GM19455 (cell line): ENCODE measurements at regions not wholly inside any gene's neighbourhood (a gene's known extent, or its start where the extent isn't known, plus 50 kb on each side); places are given as distances from the start of the nearest gene placed in this dataset.
"Not testable (repeated sequence)": the region's sequence is repeated elsewhere in the genome, so short reads cannot be mapped to it uniquely, and the experiment has no call there.

Experiments used
- ATAC-seq: cut with Tn5 transposase; IDR thresholded peaks from one replicate; pipeline ENCODE4 v1.9.1; 2021; ENCODE audit not compliant: unreplicated experiment

DNA sequence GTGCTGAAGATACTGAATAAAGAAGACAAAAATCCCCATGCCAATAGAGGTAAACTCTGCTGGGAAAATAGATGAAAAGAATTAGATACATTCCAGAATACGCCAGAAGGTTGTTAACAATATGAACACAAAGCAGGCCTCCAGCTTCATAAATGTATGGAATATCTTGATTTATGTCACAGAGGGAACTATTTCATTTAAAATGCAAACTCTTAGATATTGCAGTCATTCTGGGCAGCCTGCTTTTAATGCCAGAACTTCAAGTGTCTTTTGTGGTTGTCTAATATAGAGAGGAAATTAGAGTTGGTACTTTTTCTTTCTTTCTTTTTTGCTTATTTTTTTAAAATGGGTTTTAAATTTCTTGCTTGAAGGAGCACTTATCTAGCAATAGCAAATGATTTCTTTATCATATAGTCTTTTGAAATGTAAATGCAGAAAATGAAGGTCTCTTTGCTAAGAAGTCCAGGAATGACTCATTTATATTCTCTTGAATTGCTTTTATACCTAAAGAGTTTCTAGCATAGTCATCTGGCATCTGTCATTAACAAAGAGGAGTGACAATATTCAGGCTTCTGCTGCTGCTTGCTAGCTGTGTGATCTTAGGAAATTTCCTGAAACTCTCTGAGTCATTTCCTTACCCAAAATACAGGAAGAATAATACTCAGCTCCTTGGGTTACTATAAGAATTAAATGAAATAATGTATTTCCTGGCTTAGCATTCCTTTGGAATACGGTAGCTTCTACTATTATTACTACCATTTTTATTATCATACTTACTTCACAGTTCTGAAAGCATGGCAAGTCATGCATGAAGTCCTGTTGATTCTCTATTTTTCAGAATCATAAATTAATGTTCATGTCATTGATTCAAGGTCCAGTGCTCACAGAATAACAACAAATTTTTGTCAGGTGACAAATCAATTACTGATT lies 527.6 kb downstream of the DIPK2A start:
- ATAC-seq, result no peak

DNA sequence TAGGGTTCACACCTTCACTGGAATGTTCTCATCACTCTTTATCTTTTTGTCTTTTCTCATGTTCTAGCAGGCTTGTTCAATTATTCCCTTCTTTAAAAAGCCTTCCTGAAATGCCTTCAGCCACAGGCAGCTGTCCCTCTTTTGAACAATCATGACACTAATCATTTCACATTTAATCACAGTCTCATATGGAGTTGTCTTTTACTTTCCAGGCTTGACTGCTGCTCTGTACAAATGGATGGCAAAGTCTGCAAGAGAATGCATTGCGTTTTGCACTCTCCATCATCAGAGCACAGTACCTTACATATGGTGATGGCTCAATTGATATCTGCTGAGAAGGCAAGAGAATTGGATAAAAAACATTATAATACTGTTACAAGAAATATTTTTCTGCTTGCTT lies 529.8 kb downstream of the DIPK2A start:
- ATAC-seq, result no peak

DNA sequence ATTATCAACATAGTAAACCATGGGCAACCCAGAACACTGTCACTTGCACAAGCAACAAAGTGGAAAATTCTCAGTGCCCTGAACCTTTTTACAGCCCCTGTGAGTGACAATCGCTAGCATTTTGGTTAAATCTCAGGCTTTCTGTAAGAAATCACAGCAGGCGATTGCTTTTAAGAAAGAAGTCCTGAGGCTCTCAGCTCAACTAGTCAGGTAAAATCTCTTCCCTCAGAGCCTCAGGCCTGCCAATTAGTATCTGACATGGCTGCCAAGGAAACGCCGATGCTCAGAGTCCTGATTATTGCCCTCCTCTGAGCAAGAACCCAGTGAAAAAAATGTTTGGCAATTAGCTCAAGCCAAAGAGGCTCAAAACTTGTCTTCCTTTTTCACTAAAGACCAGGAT lies 530.8 kb downstream of the DIPK2A start:
- ATAC-seq, result no peak

DNA sequence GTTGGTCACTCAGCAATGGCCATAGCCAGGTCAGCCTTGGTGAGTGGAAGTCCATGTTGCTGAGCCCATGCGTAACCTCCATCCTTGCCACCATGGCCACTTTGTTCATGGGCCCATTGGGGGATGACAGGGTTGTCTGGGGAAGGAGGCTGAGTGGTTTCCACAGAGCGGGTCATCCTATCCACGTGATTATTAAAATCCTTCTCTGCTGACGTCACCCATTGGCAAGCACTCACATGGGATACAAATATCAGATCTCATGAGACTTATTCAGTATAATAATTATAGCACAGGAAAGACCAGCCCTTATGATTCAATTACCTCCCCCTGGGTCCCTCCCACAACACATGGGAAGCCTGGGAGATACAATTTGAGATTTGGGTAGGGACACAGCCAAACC lies 534.8 kb downstream of the DIPK2A start:
- ATAC-seq, result not testable (repeated sequence)

DNA sequence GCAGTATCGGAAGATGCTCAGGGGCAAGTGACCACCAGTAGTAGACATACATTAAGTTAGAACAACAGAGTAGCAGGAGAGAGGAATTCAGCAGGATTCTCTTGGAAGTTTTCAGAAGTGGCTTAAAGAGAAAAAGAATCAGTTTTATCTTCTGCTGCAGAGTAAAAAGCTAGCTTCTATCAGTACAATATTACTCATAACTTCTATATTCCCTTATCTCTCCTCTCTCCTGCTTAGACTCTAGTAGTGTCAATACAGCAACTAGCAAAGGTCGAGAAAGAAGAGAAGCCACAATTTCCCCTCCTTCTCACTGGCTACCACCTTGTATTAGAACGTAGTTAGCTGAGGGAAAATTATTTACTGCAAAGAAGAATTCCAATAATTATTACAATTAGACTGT lies 539.7 kb downstream of the DIPK2A start:
- no peak for ATAC-seq

DNA sequence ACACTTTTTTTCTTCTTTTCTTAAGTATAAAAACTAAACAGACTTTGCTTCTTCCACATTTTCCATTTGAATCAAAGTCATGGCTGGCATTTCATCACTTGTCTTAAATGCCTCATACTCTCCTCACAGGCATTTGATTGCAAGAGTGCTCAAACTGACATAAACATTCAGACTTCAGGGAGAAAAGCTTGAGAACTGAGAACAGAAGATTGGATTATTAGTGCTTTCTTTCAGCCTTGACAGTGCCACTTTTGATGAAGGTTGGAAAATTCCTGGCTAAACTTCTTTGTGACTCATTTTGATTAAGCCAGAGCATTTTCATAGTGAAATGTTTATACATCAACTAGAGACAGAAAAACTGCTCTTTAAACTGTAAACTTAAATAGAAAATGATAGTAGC lies 544.4 kb downstream of the DIPK2A start:
- no peak for ATAC-seq

DNA sequence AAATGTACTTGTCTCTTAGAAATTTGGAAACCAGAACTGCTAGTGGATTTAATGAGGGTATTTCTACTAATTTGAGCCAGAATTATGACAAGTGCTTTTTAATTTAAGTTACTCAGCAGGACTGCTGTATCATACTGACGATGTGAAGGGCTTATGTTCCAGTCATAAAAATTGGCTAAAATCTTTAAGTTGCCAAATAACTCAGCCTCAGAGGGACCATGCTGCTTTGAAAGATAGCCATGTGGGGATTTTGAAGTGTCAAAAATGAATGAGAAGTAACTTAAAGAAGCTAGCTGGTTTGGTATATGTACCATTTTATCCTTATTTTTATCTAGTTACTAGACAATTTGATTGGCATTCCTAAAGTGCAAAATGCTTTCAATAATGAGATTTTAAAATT lies 545.0 kb downstream of the DIPK2A start:
- no peak for ATAC-seq

DNA sequence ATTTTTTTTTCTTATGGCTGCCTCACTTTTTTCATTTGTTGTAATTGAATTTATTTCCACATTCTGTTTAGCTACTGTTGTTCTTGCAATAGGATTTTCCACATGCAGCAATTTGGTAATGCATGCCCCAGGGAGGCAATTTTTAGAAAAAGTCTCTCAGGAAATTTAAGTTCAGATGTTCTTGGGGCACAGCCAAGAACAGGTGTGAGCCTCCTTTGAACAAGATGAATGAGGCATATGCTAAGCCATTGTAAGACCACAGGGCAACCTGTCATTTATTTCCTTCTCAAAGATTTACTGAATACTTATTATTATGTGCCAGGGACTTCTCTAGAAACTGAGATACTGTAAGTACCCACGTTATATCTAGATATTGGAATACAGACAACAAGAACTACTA lies 549.5 kb downstream of the DIPK2A start:
- no peak for ATAC-seq

DNA sequence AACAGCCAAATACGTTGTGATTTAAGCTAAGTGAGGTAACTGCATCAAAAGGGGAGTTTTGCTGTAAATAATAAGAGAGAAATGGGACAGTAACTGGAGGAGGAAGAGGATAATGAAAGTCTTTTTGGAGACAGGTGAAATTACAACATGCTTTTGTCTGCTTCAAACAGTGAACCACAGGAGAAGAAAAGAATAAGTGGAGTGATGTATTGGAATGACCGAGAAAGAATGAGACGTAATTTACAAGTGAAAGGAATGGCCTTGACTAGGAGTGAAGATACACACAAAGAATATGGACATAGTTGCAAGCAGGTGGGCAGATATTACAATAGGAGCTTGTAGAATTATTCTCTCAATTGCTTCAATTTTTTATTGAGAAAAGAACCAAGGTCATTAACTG lies 550.8 kb downstream of the DIPK2A start:
- ATAC-seq, result no peak

DNA sequence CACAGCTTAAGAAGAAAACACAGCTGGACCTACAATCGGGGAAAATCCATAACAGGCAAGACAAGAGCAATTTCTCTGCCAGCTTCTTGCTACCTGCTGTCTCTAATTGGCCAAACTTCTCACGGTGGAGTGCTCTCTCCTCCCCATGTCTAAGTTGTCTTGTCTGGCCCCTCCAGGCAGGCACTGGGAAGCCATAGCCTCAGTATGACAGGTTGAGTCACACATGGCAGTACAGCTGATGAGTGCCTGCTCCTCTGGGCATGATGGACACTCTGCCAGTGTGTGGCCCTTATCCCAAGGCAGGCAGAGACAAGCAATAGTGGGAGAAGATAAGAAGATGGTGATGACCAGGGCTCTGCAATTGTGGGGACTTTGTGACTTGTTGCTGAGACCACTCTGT lies 551.8 kb downstream of the DIPK2A start:
- no peak for ATAC-seq

DNA sequence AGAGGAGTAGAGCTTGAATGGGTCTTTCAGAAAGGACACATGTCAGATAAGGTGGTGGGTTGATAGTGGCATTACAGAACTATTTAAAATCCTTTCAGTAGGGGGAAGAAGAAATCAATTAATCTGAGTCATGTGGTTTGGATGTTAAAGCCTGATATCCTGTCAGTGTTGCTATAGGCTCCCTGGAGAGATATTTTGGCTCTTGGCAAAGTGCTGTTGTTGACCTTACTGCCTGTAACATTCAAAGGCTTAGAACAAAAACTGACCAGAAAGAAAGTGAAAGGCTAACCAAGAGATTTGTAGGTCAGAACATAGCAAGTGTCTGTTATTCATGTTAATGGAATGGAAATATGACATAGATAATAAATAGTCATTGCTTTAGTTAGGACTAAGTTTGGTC lies 552.9 kb downstream of the DIPK2A start:
- ATAC-seq, result no peak

DNA sequence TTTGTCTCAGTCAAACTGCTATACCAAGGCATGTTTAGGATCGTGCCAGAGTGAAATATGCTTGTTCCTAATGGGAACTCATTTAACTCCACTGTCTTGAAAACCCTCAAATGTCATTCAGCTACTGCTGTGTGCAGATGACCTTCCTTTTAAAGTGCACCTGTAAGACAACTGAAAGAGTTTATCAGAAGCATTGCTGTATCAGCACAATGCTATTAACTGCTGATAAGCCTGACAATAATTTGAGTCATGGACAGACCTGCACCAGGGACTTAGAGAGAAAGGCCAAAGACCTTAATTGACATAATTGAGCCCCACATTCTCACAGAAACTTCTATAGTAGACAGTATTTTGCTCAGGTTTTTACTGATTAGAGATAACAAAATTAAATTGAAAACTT lies 557.9 kb downstream of the DIPK2A start:
- ATAC-seq, result no peak

DNA sequence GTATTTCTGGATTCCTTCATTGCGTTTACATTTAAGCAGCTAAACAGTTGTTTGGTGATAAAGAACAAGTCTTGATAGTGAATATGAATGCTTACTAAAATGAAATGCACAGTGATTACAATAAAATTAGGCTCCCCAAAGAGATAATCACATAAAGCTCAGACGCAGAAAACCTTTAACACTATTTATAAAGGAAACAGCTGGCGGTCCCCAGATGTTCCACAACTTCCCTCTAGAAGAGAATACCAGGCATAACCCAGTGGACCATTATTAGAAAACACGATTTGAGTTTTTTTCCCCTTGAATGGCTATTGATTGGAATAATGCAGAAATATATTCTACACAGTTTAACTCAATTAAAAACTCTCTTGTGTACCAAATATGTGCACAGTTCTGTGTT lies 573.2 kb downstream of the DIPK2A start:
- ATAC-seq, result no peak

DNA sequence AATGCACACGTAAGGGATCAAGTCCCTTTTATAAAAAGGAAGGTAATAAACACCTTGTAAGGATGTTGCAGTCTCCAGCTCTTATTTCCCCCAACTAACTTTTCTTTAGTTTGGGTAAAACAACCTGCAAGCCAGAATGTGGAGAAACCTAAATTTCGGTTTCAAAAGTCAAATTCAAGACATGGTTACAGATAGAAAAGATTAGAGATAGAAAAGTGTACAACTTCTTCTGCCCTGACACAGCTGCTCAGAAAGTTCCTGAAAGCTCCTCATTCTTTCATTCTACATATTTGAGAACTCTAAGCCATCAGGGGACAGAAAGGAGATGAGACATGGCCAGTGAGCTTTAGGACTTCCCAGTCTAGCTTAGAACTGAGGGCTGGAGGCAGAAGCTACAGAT lies 574.9 kb downstream of the DIPK2A start:
- no peak for ATAC-seq

DNA sequence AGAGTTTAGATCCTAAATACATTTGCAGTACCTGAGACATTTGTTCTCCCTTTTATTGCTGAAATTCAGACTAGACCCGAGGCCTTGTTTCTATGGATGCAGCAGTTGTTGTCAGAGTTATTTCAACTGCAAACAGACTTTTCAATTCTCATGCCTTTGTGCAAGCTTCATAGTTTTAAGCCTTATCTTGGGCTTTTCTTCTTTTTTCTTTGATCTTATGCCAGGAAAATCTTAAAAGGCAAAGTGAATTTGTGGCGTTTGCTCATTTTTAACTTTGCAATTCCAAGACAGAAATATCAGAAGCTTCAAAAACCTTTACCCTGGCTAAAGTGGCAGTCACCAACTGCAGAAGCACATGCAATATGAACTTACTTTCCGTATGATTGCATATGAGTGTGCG lies 576.7 kb downstream of the DIPK2A start:
- ATAC-seq, result no peak

DNA sequence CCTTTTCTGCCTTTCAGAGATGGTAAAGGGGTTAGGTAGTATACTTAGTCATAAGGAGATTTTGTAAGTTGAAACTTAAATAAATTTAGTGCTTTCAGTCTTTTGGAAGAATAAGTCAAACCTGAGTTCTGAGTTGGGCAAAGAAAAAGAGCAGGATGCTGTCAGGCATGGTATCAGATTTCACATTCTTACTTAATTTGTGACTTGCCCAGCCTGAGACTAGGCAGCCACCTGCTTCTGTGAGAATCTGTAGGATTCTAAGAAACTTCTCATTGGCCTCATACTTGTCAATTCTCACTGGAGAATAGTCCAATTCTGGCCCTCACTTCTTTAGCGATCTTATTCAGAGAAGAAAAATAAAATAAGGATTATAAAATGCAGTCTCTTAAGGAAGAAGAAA lies 577.5 kb downstream of the DIPK2A start:
- ATAC-seq, result no peak

DNA sequence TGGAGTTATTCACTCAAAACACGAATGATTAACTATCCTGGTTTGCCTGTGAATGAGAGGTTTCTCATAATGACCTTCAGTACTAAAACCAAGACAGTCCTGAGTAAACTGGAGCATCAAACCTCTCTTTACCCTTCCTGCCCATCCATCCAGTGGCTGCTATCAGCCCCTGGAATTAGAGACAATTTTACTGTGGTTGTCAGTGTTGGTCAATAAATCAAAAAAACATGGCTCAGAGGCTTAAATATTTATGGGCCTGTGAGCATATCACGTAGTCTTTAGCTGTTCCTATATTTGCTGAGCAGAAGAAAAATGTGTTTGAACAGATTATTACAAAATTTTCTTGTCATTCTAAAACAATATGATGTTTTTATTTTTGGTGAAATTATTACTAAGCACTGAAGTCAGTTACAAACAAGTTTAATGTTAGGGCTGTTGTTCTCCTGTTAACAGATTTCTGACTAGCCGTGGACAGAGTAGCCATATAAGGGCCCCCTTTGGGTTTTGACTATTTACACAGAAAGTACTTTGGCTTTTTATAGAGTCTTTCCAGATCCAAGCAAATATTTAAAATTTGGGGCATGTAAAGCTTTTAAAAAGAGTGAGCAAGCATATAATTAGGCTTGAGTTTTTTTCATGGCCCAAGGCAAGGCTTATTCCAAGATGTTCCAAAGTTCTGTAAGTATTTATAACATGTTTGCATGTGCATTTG lies 580.9 kb downstream of the DIPK2A start:
- ATAC-seq, result no peak

DNA sequence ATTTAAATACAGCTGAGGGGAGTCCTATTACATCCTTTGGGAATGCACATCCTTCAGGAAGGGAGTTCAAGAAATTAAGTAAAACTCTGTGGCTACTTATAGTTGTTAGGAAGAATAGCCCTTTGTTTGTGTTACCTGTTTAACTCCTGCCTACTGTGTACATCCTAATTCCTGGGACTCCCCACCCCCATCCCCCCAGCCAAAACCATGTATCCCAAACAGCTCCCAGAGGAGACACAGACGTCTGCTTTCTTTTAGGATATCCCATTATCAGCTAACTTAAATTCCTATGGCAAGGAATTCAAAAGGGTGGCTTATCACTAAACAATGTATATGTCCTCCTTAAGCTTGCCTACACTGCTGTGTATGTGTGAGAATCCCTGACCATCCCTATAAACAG lies 581.7 kb downstream of the DIPK2A start:
- ATAC-seq, result no peak

DNA sequence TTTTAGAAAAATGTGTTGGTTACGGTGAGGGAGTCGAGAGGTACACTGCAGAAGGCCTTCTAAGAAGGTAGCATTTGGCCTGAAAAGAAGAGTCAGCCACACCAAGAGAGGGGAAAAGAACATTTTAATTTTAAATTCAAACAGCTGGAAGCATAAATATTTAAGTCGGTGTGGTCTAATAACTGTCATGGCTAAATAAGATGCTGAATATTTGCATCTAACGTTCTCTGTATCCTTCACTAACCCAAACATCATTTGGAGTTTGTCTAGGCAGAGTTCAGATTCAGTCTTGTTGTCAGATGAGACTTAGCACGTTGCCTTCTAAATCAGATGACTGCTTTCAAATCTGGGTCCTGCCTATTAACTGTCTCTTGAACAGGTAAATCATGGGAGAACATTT lies 583.3 kb downstream of the DIPK2A start:
- no peak for ATAC-seq

DNA sequence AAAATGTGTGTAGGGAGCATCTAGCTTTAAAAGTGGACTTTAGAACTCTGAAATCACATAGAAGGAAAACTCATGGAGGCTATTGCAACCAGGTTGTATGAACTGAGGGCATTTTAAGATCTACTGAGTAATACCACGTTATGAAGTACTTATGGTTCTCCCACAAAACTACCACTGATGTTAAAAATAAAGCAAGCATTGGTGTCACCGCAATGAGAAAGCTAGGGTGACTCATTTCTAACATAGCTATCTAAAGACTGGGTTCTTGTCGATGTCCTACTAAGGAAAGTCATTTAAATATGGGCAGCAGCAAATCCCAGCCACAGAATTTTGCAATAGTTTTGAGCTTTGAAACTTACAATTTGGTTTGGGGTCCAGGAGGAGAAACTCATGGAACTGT lies 584.8 kb downstream of the DIPK2A start:
- peak; percentile 93 for ATAC-seq

DNA sequence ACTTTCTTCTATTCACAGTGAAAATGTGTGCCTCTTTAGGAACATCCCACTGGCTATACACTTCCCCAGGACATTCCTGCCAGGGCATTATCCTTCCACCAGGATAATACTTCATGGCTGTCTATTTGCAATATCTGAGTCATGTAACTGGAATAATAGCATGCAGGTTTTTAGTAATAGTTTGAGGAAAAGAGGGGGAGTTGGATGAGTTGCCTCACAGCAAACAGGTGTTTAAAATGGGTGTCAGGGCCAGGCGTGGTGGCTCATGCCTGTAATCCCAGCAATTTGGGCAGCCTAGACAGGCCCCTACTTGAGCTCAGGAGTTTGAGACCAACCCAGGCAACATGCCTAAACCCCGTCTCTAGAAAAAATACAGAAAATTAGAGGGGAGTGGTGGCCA lies 585.9 kb downstream of the DIPK2A start:
- no peak for ATAC-seq

DNA sequence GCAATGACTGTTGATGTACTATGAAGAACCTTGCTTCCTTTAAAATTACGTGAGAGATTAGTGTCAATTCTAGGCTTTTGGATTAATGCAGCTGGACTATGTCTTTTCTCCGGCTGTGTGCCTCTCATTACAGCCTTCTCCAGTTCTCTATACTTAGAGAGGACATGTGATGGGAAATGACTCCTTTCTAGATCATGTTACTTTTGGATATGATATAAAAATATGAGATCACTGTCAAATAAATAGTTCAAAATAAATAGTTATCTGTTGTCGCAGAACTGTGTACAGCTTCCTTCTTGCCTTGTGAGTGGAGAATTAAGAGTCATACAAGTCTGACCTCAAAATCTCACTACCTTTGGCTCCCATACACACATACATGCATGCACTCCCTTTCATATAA lies 592.4 kb downstream of the DIPK2A start:
- ATAC-seq, result no peak
